ENCODE measurements at regions not wholly inside any gene's neighbourhood (a gene's known extent, or its start where the extent isn't known, plus 50 kb on each side); places are given as distances from the start of the nearest gene placed in this dataset.

DNA sequence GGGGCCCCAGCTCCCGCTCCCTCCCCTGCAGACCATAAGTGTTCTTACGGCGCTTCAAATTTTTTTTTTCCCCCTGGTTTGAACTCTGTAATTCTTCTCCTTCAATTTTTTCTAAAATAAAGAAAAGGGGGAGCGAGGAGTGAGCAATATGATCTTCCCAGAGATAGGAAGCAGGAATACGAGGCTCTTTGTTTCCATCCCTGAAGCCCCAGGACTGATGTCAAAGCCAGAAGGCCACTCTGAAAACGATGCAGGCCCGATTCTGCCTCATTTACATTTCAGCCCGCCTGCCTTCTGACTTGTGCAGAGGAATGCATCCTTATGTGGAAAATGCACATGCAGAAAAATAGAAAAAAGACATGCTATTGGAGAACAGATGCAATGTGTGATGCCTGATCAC lies 401.5 kb upstream of the MKI67 start:
- TF ChIP-seq, protein P1, sequence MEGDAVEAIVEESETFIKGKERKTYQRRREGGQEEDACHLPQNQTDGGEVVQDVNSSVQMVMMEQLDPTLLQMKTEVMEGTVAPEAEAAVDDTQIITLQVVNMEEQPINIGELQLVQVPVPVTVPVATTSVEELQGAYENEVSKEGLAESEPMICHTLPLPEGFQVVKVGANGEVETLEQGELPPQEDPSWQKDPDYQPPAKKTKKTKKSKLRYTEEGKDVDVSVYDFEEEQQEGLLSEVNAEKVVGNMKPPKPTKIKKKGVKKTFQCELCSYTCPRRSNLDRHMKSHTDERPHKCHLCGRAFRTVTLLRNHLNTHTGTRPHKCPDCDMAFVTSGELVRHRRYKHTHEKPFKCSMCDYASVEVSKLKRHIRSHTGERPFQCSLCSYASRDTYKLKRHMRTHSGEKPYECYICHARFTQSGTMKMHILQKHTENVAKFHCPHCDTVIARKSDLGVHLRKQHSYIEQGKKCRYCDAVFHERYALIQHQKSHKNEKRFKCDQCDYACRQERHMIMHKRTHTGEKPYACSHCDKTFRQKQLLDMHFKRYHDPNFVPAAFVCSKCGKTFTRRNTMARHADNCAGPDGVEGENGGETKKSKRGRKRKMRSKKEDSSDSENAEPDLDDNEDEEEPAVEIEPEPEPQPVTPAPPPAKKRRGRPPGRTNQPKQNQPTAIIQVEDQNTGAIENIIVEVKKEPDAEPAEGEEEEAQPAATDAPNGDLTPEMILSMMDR (IDR thresholded peaks at IDR 0.05; ENCODE audit: borderline replicate concordance, extremely low read depth, low read length, poor library complexity, severe bottlenecking): no peak
- TF ChIP-seq EZH2 (IDR thresholded peaks at IDR 0.05; ENCODE audit: borderline replicate concordance, low read depth, low read length, severe bottlenecking): no peak
